ENCODE measurements at regions not wholly inside any gene's neighbourhood (a gene's known extent, or its start where the extent isn't known, plus 50 kb on each side); places are given as distances from the start of the nearest gene placed in this dataset.

- H3K79me2 ChIP-seq (ENCODE audit: insufficient read depth, low read depth, low read length): no peaks in the 10 kb centered on the region
- intact Hi-C loops (cut with micrococcal nuclease; ENCODE audit: unreplicated experiment): no loop called here
- no peaks in the 10 kb centered on the region for H3K9me3 ChIP-seq (ENCODE audit: low read length)
- no peak for DNase-seq (ENCODE audit: low spot score)
- no TSS peak for BruUV-seq (replicated peaks)
- no peaks in the 10 kb centered on the region for H3K4me1 ChIP-seq (ENCODE audit: insufficient read depth, low read length, poor library complexity, severe bottlenecking)
- ChIA-PET CTCF (ENCODE audit: unreplicated experiment) (no interaction called here), POLR2A (no interaction called here)
- no peaks in the 10 kb centered on the region for H3K9me2 ChIP-seq (ENCODE audit: insufficient read depth, low read length)
- H3K36me3 ChIP-seq (ENCODE audit: insufficient read depth, low read length): no peaks in the 10 kb centered on the region
- no peak overlapping the region for H2AFZ ChIP-seq (ENCODE audit: low read length)
- no peak overlapping the region for H3K27ac ChIP-seq (ENCODE audit: low read depth, low read length, poor library complexity, severe bottlenecking)
- no peak for TF ChIP-seq EZH2phosphoT487 (IDR thresholded peaks at IDR 0.05; ENCODE audit: borderline replicate concordance, low read depth, low read length)
- TF ChIP-seq, protein P1, sequence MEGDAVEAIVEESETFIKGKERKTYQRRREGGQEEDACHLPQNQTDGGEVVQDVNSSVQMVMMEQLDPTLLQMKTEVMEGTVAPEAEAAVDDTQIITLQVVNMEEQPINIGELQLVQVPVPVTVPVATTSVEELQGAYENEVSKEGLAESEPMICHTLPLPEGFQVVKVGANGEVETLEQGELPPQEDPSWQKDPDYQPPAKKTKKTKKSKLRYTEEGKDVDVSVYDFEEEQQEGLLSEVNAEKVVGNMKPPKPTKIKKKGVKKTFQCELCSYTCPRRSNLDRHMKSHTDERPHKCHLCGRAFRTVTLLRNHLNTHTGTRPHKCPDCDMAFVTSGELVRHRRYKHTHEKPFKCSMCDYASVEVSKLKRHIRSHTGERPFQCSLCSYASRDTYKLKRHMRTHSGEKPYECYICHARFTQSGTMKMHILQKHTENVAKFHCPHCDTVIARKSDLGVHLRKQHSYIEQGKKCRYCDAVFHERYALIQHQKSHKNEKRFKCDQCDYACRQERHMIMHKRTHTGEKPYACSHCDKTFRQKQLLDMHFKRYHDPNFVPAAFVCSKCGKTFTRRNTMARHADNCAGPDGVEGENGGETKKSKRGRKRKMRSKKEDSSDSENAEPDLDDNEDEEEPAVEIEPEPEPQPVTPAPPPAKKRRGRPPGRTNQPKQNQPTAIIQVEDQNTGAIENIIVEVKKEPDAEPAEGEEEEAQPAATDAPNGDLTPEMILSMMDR (conservative IDR thresholded peaks at IDR 0.05; ENCODE audit: low read length): 0 out of 2 replicates have a peak, but pooled peaks have one; percentile 27
- no peak overlapping the region for H3K4me2 ChIP-seq (ENCODE audit: low read length)
- no peaks in the 10 kb centered on the region for H4K20me1 ChIP-seq (ENCODE audit: insufficient read depth, low read length)
- no peak overlapping the region for H3K4me3 ChIP-seq (ENCODE audit: low read depth, low read length, poor library complexity, severe bottlenecking)
These were observed 593.6 kb downstream of the ETS1 start for GRCh38 chr11:127993788-127994187.

GRCh38 chr11:127993281-127993680 is 594.1 kb downstream of the ETS1 start:
- no peak overlapping the region for H3K4me2 ChIP-seq (ENCODE audit: low read length)
- no peak overlapping the region for H3K27ac ChIP-seq (ENCODE audit: low read depth, low read length, poor library complexity, severe bottlenecking)
- H3K4me1 ChIP-seq (ENCODE audit: insufficient read depth, low read length, poor library complexity, severe bottlenecking): no peaks in the 10 kb centered on the region
- H3K4me3 ChIP-seq (ENCODE audit: low read depth, low read length, poor library complexity, severe bottlenecking): no peak overlapping the region
- no peak overlapping the region for H2AFZ ChIP-seq (ENCODE audit: low read length)
- no peaks in the 10 kb centered on the region for H3K9me2 ChIP-seq (ENCODE audit: insufficient read depth, low read length)
- no peaks in the 10 kb centered on the region for H3K36me3 ChIP-seq (ENCODE audit: insufficient read depth, low read length)
- no peaks in the 10 kb centered on the region for H3K9me3 ChIP-seq (ENCODE audit: low read length)
- no peaks in the 10 kb centered on the region for H4K20me1 ChIP-seq (ENCODE audit: insufficient read depth, low read length)
- no peaks in the 10 kb centered on the region for H3K79me2 ChIP-seq (ENCODE audit: insufficient read depth, low read depth, low read length)
- ChIA-PET CTCF (ENCODE audit: unreplicated experiment) (no interaction called here), POLR2A (no interaction called here)
- no peak for DNase-seq (ENCODE audit: low spot score)
- TF ChIP-seq, protein P1 (conservative IDR thresholded peaks at IDR 0.05; ENCODE audit: low read length): no peak
- TF ChIP-seq EZH2phosphoT487 (IDR thresholded peaks at IDR 0.05; ENCODE audit: borderline replicate concordance, low read depth, low read length): no peak
- BruUV-seq (replicated peaks): no TSS peak
- intact Hi-C loops (cut with micrococcal nuclease; ENCODE audit: unreplicated experiment): no loop called here

DNA sequence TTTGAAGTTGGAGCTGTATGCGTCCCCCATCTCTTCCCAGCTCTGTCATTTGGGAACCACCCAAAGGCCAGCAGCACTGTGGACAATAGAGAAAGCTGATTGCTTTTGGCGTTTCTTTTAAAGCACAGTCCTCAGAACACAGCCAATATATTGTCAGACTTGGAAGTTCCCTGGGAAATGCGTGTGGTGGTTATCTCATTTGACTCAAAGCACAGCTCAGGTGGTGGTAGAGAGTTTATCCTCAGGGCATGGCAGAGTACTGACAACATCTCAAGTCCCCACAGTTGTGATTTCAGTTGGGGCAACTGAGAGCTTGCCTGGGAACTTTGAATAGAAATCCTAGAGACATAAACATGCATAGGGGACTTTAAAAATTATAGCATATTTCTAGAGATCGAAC is 601.3 kb downstream of the ETS1 start:
- Histone ChIP-seq H4K20me1 (ENCODE audit: insufficient read depth, low read length) (no peaks in the 10 kb centered on the region), H3K79me2 (ENCODE audit: insufficient read depth, low read depth, low read length) (no peaks in the 10 kb centered on the region), H3K36me3 (ENCODE audit: insufficient read depth, low read length) (no peaks in the 10 kb centered on the region), H3K27ac (ENCODE audit: low read depth, low read length, poor library complexity, severe bottlenecking) (no peak overlapping the region), H3K9me2 (ENCODE audit: insufficient read depth, low read length) (no peaks in the 10 kb centered on the region), H3K4me3 (ENCODE audit: low read depth, low read length, poor library complexity, severe bottlenecking) (no peak overlapping the region), H3K9me3 (ENCODE audit: low read length) (no peaks in the 10 kb centered on the region), H3K4me1 (ENCODE audit: insufficient read depth, low read length, poor library complexity, severe bottlenecking) (no peaks in the 10 kb centered on the region), H2AFZ (ENCODE audit: low read length) (no peak overlapping the region), H3K4me2 (ENCODE audit: low read length) (no peak overlapping the region)
- ChIA-PET CTCF (ENCODE audit: unreplicated experiment) (no interaction called here), POLR2A (interaction anchor here (0.6 to 0.9 kb wide), 2 partner anchors 32 to 1001 kb away, joined by 3 to 4 read pairs; no protein-coding TSS in a partner anchor)
- BruUV-seq (replicated peaks): no TSS peak
- intact Hi-C loops (cut with micrococcal nuclease; ENCODE audit: unreplicated experiment): no loop called here
- TF ChIP-seq, protein P1 (conservative IDR thresholded peaks at IDR 0.05; ENCODE audit: low read length): no peak
- no peak for TF ChIP-seq EZH2phosphoT487 (IDR thresholded peaks at IDR 0.05; ENCODE audit: borderline replicate concordance, low read depth, low read length)
- no peak for DNase-seq (ENCODE audit: low spot score)
